ENCODE measurements at regions not wholly inside any gene's neighbourhood (a gene's known extent, or its start where the extent isn't known, plus 50 kb on each side); places are given as distances from the start of the nearest gene placed in this dataset.
"Not testable (repeated sequence)": the region's sequence is repeated elsewhere in the genome, so short reads cannot be mapped to it uniquely, and the experiment has no call there.

GRCh38 chr4:103385565-103385964 is 187.4 kb upstream of the CENPE start:
- not testable (repeated sequence) for TF ChIP-seq POLR2A, CTCF, EP300, POLR2AphosphoS5 (IDR thresholded peaks at IDR 0.05)

Measured in stomach (tissue), 4 donors.